OCI-M2 (cell line): ENCODE measurements at regions not wholly inside any gene's neighbourhood (a gene's known extent, or its start where the extent isn't known, plus 50 kb on each side); places are given as distances from the start of the nearest gene placed in this dataset.
"Not testable (repeated sequence)": the region's sequence is repeated elsewhere in the genome, so short reads cannot be mapped to it uniquely, and the experiment has no call there.

ENCODE experiments used
- DNase-seq: peaks from one replicate; lab custom pipeline; 2025; ENCODE audit not compliant: unreplicated experiment; lab: John Stamatoyannopoulos, UW

- DNase-seq, result no peak
Measured at GRCh38 chr7:136136906-136137454, 159.8 kb upstream of the MTPN start.

GRCh38 chr7:136134503-136134902 lies 157.3 kb upstream of the MTPN start:
- DNase-seq, result no peak

DNA sequence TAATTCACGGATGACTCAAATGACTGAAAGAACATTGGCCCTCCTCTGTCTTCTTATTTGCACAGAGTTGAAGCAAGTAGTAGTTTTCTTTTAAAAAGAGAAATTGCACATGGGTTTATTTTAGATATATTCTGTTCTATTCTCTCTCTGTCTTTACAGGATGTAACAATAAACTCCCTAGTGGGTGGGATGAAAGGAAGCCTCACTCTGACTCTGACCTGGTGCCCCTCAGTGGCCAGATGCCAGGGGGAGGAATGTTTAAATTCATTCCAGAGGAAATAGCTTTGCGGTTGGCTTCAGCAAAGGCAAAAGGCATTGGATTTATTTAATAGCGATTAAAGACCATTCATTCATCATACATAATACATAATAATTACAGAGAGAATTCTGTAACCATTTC lies 156.4 kb upstream of the MTPN start:
- DNase-seq, result no peak

- DNase-seq, result no peak
Measured at GRCh38 chr7:136131304-136131630, 154.1 kb upstream of the MTPN start.

- no peak for DNase-seq
Measured at GRCh38 chr7:136130511-136131303, 153.5 kb upstream of the MTPN start.

- no peak for DNase-seq
Measured at GRCh38 chr7:136128050-136128449, 150.9 kb upstream of the MTPN start.

- no peak for DNase-seq
Measured at GRCh38 chr7:136123352-136123751, 146.2 kb upstream of the MTPN start.

DNA sequence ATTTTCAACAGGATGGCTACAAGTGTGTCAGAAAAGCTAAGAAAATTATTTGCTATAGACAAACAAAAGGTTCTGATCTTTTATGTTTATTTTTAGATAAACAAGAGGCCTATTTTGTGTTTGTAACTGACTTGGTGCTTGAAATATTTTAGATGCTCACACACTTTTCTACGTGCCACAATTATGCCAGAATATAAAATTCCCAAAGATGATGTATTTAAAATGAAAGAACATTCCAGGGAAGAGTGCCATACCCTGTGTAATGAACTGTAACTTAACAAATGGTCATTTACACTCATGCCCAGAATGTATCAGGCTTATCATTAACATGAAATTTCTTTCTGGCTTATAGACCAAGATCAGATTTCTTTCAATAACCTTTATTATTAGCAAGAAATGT lies 144.9 kb upstream of the MTPN start:
- no peak for DNase-seq

- DNase-seq, result no peak
Measured at GRCh38 chr7:136117539-136117938, 140.4 kb upstream of the MTPN start.

- no peak for DNase-seq
Measured at GRCh38 chr7:136116186-136116585, 139.0 kb upstream of the MTPN start.

DNA sequence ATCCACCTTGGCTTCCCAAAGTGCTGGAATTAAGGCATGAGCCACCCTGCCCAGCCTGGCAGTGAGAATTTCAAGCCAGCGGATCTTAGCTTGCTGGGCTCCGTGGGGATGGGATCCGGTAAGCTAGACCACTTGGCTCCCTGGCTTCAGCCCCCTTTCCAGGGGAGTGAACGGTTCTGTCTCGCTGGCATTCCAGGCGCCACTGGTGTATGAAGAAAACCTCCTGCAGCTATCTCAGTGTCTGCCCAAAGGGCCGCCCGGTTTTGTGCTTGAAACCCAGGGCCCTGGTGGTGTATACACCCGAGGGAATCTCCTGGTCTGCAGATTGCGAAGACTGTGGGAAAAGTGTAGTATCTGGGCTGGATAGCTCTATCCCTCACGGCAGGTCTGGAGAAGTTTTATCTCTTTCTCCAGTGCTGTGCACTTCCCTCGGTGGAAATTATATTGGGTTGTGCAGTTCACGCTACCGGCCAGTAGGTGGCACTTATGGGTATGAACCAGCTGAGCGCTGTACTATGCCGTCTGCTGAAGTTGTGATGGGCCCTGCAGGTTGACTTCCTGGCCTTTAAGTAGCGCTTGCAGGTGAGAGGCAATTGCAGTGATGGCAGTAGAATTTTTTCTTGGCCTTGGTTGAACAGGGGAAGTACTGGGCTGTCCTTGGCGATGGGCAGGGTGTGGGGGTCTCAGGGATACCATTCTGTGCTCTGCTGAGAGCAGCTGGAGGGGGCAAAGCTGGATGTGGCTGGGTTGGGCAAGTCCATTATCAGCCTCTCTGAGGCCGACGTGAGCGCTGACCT lies 138.0 kb upstream of the MTPN start:
- DNase-seq, result no peak

DNA sequence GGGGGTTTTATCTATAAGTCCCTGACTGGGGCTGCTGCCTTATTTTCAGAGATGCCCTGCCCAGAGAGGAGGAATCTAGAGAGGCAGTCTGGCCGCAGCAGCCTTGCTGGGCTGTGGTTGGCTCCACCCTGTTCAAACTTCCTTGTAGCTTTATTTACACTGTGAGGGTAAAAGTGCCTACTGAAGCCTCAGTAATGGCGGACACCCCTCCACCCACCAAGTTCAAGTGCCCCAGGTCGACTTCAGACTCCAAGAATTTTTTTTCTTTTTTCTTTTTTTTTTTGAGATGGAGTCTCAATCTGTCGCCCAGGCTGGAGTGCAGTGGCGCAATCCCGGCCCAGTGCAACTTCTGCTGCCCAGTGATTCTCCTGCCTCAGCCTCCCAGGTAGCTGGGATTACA lies 137.3 kb upstream of the MTPN start:
- DNase-seq, result not testable (repeated sequence)

GRCh38 chr7:136109037-136109436 lies 131.9 kb upstream of the MTPN start:
- DNase-seq, result not testable (repeated sequence)

DNA sequence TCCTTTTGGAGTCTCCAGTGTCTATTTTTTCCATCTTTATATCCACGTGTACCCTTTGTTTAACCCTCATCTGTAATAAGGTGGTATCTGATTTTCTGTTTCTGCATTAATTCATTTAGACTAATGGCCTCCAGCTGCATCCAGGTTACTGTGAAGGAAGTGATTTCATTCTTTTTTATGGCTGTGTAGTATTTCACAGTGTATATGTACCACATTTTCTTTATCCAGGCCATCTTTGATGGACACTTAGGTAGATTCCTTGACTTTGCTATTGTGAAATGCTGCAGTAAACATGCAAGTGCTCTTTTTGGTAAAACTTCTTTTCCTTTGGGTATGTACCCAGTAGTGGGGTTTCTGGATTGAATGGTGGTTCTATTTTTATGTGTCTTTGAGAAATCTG lies 128.0 kb upstream of the MTPN start:
- no peak for DNase-seq

- no peak for DNase-seq
Measured at GRCh38 chr7:136104269-136104603, 127.1 kb upstream of the MTPN start.

GRCh38 chr7:136103545-136104268 lies 126.5 kb upstream of the MTPN start:
- no peak for DNase-seq

- no peak for DNase-seq
Measured at GRCh38 chr7:136102881-136103280, 125.7 kb upstream of the MTPN start.

- not testable (repeated sequence) for DNase-seq
Measured at GRCh38 chr7:136092714-136093113, 115.6 kb upstream of the MTPN start.

DNA sequence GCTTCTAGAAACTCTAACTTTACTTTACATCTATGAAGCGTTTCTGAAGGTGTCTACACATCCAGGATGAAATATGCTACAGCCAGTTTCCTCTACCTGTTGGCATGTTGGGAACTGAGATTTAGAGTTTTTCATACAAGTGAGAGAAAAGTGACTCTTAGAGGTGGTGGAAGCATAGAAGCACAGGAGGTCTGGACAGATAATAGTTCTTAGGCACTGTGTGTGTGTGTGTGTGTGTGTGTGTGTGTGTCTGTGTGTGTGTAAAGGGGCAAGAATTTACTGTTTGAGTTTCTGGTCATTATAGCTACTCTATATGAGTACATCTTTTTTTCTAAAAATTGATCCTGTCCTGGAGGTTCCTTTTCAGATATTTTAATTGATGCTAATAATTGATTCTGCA lies 110.7 kb upstream of the MTPN start:
- DNase-seq, result no peak

DNA sequence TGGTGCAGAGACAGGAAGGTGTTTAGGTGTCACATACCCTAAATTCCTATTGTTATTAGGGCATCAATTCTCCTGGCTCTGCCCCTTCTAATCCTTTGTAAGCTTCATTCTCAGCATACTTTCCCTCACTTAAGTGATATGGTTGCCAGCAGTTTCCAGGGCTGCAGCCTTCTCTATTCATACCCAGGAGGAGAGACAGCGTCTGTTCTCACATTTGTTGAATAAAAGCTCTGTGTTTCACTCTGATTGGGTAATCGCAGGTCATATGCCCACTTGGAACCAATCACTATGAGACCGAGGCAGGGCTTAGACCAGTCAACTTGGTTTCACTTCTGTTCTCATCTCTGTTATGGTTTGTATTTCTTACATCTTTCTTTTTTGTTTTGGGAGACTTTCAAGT lies 109.6 kb upstream of the MTPN start:
- no peak for DNase-seq

DNA sequence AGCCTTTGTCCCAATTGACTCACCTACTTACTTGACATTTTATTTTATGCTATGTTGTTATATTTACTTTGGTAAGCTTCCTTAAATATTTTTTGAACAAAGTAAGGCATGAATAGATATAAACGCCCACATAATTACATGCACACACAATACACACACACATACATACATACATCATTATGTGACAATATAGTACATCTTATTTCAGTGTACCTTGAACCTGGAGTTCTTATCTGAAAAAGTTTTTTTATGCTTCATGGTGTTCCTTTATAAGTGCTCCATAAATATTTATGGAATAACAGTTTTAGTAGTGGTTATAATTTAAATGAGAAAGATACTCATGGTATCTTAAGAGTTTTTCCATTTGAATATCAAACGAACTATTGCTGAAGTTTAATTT lies 102.8 kb upstream of the MTPN start:
- no peak for DNase-seq

DNA sequence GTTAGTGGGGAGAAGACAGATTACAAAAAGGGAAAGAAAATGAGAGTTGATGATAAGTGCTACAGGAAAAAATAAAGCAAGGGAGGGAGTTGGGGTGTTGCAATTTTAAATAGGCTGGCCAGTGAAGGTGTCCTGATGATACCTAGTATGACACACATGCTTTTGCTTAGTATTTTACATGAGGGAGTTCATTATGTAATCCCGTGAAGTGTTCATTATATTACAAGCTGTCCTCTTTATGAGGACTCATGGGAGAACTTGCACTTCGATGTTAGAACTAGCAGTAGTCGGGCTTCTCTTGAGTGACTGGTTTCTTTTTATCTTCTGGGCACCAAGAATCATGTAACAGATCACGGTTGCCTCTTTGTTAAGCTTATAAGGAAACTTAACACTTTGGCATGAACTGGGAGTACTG lies 102.3 kb upstream of the MTPN start:
- no peak for DNase-seq
